ENCODE measurements at regions not wholly inside any gene's neighbourhood (a gene's known extent, or its start where the extent isn't known, plus 50 kb on each side); places are given as distances from the start of the nearest gene placed in this dataset.

- Histone ChIP-seq H3K27ac (no peak overlapping the region), H3K27me3 (no peaks in the 10 kb centered on the region), H3K9me3 (no peaks in the 10 kb centered on the region), H3K4me1 (no peaks in the 10 kb centered on the region), H3K4me3 (no peak overlapping the region), H3K36me3 (no peaks in the 10 kb centered on the region)
- 80 to 87% methylated on average over 6 of the region's 6 CpGs for WGBS, 2 donors
- no peak for DNase-seq
- TF ChIP-seq POLR2AphosphoS5 (IDR thresholded peaks at IDR 0.05) (no peak), POLR2A (IDR thresholded peaks at IDR 0.05) (no peak), EP300 (IDR thresholded peaks at IDR 0.05) (no peak)
- TF ChIP-seq, protein P1, sequence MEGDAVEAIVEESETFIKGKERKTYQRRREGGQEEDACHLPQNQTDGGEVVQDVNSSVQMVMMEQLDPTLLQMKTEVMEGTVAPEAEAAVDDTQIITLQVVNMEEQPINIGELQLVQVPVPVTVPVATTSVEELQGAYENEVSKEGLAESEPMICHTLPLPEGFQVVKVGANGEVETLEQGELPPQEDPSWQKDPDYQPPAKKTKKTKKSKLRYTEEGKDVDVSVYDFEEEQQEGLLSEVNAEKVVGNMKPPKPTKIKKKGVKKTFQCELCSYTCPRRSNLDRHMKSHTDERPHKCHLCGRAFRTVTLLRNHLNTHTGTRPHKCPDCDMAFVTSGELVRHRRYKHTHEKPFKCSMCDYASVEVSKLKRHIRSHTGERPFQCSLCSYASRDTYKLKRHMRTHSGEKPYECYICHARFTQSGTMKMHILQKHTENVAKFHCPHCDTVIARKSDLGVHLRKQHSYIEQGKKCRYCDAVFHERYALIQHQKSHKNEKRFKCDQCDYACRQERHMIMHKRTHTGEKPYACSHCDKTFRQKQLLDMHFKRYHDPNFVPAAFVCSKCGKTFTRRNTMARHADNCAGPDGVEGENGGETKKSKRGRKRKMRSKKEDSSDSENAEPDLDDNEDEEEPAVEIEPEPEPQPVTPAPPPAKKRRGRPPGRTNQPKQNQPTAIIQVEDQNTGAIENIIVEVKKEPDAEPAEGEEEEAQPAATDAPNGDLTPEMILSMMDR (IDR thresholded peaks at IDR 0.05) = no peak
- no peak for ATAC-seq (ENCODE audit: low FRiP score in 2 of 2)
Observed at GRCh38 chr1:218772575-218772974, 401.1 kb upstream of the LYPLAL1 start.

DNA sequence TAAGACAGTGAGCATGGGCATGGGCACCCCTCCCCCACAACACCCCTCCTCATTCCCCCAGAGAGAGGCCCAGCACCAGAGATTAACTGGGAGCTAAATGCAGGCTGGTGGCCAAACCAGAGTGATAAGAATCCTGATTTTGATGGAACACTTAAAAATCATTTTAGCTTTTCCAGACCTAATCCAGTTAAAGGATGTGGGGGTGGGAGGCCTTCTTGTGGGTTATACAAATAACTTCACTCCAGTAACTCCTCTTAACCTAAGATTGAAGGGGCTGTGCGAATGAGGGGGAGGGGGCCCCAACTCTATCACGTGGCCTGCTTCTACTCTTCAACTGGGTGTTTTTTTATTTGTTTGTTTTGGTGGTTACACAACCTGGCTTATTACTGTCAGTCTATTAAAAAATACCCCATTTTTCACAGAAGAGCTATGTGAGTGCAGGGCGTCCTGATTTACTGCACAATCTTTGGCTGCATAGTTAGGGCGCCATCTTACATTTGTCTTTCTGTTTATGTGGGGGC lies 398.1 kb upstream of the LYPLAL1 start:
- Histone ChIP-seq H3K27me3 (no peaks in the 10 kb centered on the region), H3K4me3 (no peak overlapping the region), H3K4me1 (no peaks in the 10 kb centered on the region), H3K9me3 (no peaks in the 10 kb centered on the region), H3K36me3 (no peaks in the 10 kb centered on the region), H3K27ac (no peak overlapping the region)
- no peak for DNase-seq
- no peak for ATAC-seq (ENCODE audit: low FRiP score in 2 of 2)
- no peak for TF ChIP-seq POLR2AphosphoS5 (IDR thresholded peaks at IDR 0.05)
- TF ChIP-seq EP300 (IDR thresholded peaks at IDR 0.05) = no peak
- TF ChIP-seq, protein P1 (IDR thresholded peaks at IDR 0.05) = no peak
- TF ChIP-seq POLR2A (IDR thresholded peaks at IDR 0.05) = no peak
- 75 to 76% methylated on average over 4 of the region's 4 CpGs for WGBS, 2 donors

GRCh38 chr1:218778257-218779126 lies 395.2 kb upstream of the LYPLAL1 start:
- WGBS, 2 donors = 84 to 86% methylated on average over 4 of the region's 4 CpGs
- Histone ChIP-seq H3K27me3 (no peaks in the 10 kb centered on the region), H3K9me3 (no peaks in the 10 kb centered on the region), H3K4me3 (no peak overlapping the region), H3K4me1 (no peaks in the 10 kb centered on the region), H3K27ac (no peak overlapping the region), H3K36me3 (no peaks in the 10 kb centered on the region)
- ATAC-seq (ENCODE audit: low FRiP score in 2 of 2) = no peak
- DNase-seq = no peak
- TF ChIP-seq, protein P1 (IDR thresholded peaks at IDR 0.05) = no peak
- TF ChIP-seq POLR2A (IDR thresholded peaks at IDR 0.05) (no peak), POLR2AphosphoS5 (IDR thresholded peaks at IDR 0.05) (no peak), EP300 (IDR thresholded peaks at IDR 0.05) (no peak)

DNA sequence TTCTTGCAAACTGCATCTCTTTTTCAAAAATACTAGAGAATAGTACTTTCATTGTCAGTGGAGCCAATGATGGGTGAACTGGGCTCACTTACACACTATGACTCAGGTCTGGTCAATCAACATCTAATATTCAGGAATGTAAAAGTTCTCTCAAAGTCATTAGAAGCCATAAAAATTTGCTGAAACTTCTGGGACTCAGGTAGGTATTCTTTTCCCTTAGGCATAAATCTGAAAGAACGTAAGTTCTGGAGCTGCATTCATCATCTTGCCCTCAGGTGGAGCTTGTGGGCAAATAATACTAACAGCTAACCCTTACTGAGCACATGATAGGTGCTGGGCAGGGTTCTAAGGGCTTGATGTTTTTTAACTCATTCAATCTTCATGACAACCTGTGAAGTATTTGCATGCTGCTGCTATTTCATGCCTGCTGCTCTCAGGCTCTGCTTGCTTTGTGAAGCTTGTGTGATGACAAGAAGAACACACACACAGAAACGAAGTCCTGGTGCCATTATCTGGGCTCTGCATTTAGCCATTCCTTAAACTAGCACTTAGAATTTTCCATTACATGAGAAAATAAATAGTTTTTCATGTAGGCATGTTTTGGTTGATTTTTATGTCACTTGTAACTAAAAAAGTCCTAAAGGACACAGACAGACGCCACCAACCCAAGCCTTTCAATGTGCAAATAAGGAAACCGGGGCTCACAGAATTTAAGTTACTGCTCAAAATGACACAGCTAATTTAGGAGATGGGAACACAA lies 394.2 kb upstream of the LYPLAL1 start:
- H3K27ac ChIP-seq = no peak overlapping the region
- WGBS, 2 donors = 61 to 72% methylated on average over 4 of the region's 4 CpGs
- ATAC-seq (ENCODE audit: low FRiP score in 2 of 2) (no peak), DNase-seq (no peak)
- H3K27me3 ChIP-seq = no peaks in the 10 kb centered on the region
- TF ChIP-seq, protein P1 (IDR thresholded peaks at IDR 0.05) = no peak
- TF ChIP-seq EP300 (IDR thresholded peaks at IDR 0.05) = no peak
- no peak for TF ChIP-seq POLR2AphosphoS5 (IDR thresholded peaks at IDR 0.05)
- TF ChIP-seq POLR2A (IDR thresholded peaks at IDR 0.05) = no peak
- no peaks in the 10 kb centered on the region for H3K4me1 ChIP-seq
- no peaks in the 10 kb centered on the region for H3K9me3 ChIP-seq
- no peaks in the 10 kb centered on the region for H3K36me3 ChIP-seq
- no peak overlapping the region for H3K4me3 ChIP-seq

Data from upper lobe of left lung (tissue), 6 donors.